GM21737 (cell line): ENCODE measurements at regions not wholly inside any gene's neighbourhood (a gene's known extent, or its start where the extent isn't known, plus 50 kb on each side); places are given as distances from the start of the nearest gene placed in this dataset.
A peak's percentile ranks its signal among the peaks of the same experiment; 100 is the strongest.

ENCODE experiments used
- ATAC-seq: cut with Tn5 transposase; IDR thresholded peaks from one replicate; pipeline ENCODE4 v1.9.1; 2021; ENCODE audit warnings: mild to moderate bottlenecking, moderate library complexity; ENCODE audit not compliant: unreplicated experiment

DNA sequence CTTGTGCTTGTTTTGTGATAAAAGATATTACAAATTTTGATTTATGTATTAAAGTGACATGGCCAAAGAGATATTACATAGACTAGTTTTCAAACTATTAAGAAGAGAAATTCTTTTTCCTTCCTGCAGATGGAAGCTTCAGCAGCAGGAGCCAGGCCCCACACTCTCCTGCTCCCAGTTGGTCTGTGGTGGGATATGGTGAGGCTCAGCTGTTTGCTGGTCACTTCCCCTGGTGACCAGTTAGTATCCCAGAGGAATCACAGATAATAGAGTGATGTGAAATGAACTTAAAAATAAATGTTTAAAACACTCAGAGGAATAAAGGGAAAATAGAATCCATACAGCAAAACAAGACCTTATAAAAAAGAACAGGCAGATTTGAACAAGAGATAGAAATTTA is 154.7 kb downstream of the KTN1 start:
- no peak for ATAC-seq

DNA sequence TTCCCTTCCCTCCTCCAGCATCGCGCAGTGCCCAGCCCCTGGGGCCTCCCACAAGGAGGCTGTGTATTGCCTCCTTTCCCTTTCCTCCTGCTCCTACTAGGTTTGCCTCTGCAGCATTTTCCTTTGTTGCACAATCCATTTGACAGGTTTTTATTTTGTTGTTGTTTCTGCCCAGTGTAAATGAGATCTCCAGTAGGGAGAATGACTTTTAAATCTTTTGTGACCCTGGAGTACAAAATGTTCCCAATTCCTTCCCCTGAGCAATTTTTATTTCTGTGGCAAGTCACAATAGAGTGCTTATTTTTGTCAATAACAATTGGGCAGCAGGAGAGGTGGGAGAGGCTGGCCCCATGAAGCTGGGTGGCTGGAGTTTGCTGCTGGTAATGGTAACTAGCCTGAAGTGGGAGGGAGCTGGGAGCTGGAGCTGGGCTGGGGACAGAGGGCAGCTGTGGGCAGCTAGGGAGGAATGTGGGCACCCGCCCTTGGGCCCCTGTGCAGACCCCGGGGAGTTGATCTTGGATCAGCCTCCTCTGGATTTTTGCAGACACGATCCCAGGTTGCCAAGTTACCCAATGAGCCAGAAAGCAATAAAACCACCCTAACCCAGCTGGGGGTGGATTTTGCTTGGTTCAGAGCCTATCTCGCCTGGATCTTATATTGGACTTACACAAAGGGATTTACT is 160.1 kb downstream of the KTN1 start:
- no peak for ATAC-seq

DNA sequence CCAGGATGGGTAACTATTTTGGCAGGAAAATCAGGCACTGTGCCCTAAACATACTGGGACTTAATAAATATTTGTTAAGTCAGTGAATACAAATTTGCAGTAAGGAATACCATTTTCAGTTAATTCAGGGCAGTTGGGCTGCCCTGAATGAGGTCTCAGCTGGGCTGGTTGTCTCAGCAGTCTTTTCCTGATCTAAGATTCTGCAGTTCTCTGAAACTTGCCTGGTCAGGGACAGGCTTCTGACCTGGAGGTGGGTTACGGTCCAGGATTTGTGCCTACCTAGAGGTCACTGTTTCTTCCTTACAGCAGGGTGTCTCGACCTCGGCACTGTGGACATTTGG is 160.6 kb downstream of the KTN1 start:
- no peak for ATAC-seq

- no peak for ATAC-seq
These were observed 161.2 kb downstream of the KTN1 start for GRCh38 chr14:55741240-55741639.

DNA sequence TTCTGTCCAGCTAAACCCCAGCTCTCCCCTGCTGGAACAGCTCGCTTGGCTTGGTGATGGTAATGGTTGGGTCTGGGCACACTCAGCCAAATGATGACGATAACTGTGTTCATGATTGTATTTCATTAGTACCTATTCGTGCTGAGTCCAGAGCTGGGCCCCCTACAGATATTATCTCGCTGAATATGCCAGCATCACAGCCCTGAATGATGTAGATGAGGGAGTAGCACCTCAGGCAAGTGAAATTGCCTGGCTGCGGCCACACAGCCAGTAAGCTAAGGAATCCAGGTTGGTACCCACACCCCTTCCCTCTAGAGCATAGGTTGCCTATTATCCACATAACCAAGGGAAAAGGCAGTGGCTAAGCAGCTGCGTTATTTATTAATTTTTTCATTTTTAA is 163.5 kb downstream of the KTN1 start:
- no peak for ATAC-seq

- no peak for ATAC-seq
These were observed 164.3 kb downstream of the KTN1 start for GRCh38 chr14:55744321-55744720.

DNA sequence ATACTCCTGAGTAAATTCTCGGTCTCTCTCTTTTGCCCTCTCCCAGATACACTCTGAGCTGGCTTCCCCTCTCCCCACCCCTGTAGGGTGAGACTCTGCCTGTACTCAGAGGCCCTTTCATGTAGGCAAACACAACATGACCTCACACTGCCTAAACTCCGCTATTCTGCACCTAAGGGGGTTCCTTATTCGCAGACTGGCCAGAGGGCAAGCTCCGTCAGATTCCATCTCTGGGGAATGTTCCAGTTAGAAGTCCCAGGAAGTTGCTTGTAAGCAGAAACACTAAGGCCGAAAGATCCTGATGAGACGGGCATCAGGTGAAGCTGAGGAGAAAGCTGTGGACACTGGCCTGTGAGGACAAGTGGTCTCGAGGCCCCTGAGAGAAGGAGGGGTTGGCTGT is 165.9 kb downstream of the KTN1 start:
- no peak for ATAC-seq

GRCh38 chr14:55746558-55746957 is 166.6 kb downstream of the KTN1 start:
- ATAC-seq, result no peak

DNA sequence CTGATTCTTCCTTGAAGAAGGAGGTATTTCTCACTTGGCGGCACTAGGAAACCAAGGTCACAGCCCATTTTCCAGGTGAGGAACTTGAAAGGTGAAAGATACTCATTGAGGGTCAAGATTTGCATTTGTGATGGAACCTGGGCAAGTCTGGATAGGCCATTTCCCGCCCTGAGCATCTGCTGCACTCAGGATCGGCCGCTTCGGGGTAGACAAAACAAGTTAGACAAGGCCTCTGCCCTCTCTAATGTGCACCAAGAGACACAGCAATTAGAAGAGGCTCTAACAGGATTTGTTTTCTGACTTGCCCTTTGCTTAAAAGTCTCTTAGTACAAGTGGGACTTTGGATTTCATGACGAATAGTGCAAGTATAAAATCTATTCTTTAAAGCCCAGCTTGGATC is 167.2 kb downstream of the KTN1 start:
- no peak for ATAC-seq

- ATAC-seq, result no peak
These were observed 169.3 kb downstream of the KTN1 start for GRCh38 chr14:55749201-55749812.

GRCh38 chr14:55749946-55750345 is 169.9 kb downstream of the KTN1 start:
- ATAC-seq, result no peak

DNA sequence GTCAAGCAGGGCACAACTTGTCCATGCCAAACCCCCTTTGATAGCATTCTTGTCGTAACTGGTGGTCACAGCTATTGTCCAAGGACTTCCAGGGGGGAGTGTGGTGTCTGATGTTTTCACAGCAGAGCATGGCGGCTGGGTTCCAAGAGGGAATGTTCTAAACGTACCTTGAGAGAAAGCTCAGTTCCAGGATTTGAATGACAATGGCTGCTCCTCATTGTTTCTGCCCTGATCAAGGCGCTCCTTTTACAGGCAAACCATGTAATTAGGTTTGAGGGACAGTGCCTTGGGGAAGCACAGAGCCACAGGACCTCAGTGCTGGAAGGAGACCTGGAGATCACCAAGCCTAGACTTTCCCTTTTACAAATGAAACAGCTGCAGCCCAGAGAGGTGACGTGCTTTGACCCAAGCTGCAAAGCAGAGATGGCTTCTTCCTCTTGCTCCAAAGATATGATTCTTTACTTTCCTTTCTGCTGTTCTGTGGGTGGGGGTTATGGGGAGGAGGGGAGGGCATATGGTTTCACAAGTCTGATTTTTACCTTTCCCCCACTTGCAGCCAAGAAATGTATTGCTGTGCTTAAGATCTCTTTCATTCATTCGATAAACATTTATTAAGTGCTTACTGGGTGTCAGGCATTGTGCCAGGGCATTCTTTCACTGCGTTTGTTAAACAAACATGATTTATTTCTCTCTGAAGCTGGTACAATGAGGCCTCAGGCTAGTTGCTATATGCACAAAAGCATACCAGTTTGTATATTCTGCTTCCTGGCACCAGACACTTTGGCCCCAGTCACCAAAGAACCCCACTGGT is 172.8 kb downstream of the KTN1 start:
- ATAC-seq, result no peak

GRCh38 chr14:55754471-55754870 is 174.5 kb downstream of the KTN1 start:
- no peak for ATAC-seq

- ATAC-seq, result no peak
These were observed 174.9 kb downstream of the KTN1 start for GRCh38 chr14:55754871-55755270.

DNA sequence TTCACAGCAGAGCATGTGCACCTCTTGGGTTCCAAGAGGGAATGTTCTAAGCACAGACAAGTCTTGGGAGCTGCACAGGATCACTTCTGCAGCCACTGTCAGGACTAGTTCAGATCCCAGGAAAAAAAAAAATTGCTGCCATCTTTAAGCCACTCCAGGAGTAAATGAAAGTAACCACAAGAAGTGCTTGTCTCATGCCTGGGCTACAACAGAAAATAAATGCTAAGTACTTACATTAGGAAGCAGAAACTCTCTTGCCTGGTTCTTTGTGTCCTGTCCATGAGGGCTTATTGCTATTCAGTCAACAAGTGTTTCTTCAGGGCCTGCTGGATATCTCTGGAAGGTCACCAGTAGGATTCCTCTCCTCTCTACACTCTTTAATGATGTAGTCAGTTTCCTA is 176.1 kb downstream of the KTN1 start:
- ATAC-seq, result no peak

DNA sequence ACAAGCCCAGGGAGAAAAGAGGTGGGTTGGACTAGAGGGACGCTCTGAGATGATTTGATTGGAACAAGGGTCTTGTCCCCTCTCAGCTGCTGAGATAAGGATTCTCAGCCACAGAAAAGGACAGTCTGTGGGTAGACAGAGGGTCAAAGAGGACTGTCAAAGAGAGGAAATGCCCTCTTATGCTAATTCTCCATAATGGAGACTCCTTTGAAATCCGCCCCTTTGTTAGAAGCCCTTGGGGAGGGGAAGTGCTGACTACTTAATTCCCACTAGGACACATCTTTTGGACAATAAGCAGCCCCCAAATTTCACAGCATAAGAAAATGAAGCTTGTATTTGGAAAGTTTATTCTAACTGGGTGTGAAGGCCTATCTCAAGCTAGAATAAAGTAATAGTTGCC is 176.6 kb downstream of the KTN1 start:
- no peak for ATAC-seq

DNA sequence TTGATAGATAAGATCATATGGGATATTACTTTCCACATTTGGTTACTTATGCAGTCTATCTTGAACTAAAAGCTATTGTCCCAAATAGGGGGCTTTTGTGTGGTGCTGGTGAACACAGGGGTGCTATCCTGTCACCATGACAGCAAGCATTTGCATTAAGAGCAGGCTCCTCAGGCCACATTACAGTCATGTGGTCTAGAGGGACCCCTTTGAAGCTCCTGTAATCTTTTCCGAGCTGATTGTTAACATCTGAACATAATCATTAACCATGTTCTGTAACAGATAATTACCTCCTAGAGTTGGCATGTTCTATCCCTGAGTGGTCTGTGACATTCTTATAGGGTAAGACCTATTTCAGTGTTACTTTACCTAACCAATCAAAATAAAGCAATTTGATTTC is 178.8 kb downstream of the KTN1 start:
- ATAC-seq, result no peak

GRCh38 chr14:55760789-55761566 is 181.0 kb downstream of the KTN1 start:
- ATAC-seq, result no peak

GRCh38 chr14:55761651-55762050 is 181.6 kb downstream of the KTN1 start:
- ATAC-seq, result no peak

- ATAC-seq, result peak; percentile 52
These were observed 182.7 kb downstream of the KTN1 start for GRCh38 chr14:55762595-55763232.

DNA sequence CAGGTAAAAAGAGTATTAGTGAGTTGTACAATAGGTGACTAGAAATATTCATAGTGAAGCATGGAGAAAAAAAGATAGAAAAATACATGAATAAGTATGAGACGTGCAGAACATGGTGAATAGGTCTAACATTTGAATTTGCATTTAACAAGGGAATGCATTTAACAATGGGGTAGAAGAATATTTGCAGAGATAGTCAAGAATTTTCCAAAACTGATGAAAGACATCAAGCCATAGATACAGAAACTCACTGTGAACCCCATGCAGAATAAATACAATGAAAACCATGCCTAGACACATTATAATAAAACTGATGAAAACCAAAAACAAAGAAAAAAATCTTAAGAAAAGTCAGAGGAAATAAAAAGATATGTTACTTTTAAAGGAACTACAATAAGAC is 184.8 kb downstream of the KTN1 start:
- ATAC-seq, result no peak
